ENCODE measurements at regions not wholly inside any gene's neighbourhood (a gene's known extent, or its start where the extent isn't known, plus 50 kb on each side); places are given as distances from the start of the nearest gene placed in this dataset.

DNA sequence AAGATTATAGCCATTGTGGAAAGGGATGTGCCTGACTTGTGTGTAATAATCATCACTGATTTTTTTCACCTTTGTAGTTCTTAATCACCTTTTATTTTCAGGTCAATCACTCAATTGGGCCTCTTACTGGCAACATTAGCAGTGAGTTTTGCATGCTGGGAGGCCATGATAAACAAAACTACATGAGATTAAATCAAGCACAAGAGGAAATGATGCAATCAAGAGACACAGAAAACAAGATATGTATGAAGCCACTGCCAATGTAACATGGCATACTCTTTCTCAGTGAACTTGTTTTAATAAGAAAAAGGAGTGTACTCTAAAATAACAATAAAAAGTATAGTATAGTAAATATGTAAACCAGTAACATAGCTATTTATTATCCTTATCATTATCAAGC lies 69.9 kb upstream of the FSIP2 start:
- TF ChIP-seq ESRRA (CRISPR knock-in tag; IDR thresholded peaks at IDR 0.05; ENCODE audit: borderline replicate concordance) (no peak), CREB1 (CRISPR knock-in tag; IDR thresholded peaks at IDR 0.05) (no peak), NFYB (CRISPR knock-in tag; conservative IDR thresholded peaks at IDR 0.05; ENCODE audit: low read depth) (no peak), CBFB (CRISPR knock-in tag; IDR thresholded peaks at IDR 0.05; ENCODE audit: low read depth) (no peak), ELF4 (CRISPR knock-in tag; IDR thresholded peaks at IDR 0.05; ENCODE audit: low read depth) (no peak), MYBL2 (CRISPR knock-in tag; IDR thresholded peaks at IDR 0.05) (no peak), SP1 (CRISPR knock-in tag; conservative IDR thresholded peaks at IDR 0.05) (no peak)
- TF ChIP-seq, protein P1, sequence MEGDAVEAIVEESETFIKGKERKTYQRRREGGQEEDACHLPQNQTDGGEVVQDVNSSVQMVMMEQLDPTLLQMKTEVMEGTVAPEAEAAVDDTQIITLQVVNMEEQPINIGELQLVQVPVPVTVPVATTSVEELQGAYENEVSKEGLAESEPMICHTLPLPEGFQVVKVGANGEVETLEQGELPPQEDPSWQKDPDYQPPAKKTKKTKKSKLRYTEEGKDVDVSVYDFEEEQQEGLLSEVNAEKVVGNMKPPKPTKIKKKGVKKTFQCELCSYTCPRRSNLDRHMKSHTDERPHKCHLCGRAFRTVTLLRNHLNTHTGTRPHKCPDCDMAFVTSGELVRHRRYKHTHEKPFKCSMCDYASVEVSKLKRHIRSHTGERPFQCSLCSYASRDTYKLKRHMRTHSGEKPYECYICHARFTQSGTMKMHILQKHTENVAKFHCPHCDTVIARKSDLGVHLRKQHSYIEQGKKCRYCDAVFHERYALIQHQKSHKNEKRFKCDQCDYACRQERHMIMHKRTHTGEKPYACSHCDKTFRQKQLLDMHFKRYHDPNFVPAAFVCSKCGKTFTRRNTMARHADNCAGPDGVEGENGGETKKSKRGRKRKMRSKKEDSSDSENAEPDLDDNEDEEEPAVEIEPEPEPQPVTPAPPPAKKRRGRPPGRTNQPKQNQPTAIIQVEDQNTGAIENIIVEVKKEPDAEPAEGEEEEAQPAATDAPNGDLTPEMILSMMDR (IDR thresholded peaks at IDR 0.05), result no peak
- TF ChIP-seq, protein P2, sequence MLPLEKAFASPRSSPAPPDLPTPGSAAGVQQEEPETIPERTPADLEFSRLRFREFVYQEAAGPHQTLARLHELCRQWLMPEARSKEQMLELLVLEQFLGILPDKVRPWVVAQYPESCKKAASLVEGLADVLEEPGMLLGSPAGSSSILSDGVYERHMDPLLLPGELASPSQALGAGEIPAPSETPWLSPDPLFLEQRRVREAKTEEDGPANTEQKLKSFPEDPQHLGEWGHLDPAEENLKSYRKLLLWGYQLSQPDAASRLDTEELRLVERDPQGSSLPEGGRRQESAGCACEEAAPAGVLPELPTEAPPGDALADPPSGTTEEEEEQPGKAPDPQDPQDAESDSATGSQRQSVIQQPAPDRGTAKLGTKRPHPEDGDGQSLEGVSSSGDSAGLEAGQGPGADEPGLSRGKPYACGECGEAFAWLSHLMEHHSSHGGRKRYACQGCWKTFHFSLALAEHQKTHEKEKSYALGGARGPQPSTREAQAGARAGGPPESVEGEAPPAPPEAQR (CRISPR knock-in tag; IDR thresholded peaks at IDR 0.05), result no peak
- TF ChIP-seq, protein P3, sequence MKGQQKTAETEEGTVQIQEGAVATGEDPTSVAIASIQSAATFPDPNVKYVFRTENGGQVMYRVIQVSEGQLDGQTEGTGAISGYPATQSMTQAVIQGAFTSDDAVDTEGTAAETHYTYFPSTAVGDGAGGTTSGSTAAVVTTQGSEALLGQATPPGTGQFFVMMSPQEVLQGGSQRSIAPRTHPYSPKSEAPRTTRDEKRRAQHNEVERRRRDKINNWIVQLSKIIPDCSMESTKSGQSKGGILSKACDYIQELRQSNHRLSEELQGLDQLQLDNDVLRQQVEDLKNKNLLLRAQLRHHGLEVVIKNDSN (CRISPR knock-in tag; IDR thresholded peaks at IDR 0.05), result no peak
- TF ChIP-seq, protein P4, sequence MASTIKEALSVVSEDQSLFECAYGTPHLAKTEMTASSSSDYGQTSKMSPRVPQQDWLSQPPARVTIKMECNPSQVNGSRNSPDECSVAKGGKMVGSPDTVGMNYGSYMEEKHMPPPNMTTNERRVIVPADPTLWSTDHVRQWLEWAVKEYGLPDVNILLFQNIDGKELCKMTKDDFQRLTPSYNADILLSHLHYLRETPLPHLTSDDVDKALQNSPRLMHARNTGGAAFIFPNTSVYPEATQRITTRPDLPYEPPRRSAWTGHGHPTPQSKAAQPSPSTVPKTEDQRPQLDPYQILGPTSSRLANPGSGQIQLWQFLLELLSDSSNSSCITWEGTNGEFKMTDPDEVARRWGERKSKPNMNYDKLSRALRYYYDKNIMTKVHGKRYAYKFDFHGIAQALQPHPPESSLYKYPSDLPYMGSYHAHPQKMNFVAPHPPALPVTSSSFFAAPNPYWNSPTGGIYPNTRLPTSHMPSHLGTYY (CRISPR knock-in tag; IDR thresholded peaks at IDR 0.05), result no peak
- TF ChIP-seq, protein P5, sequence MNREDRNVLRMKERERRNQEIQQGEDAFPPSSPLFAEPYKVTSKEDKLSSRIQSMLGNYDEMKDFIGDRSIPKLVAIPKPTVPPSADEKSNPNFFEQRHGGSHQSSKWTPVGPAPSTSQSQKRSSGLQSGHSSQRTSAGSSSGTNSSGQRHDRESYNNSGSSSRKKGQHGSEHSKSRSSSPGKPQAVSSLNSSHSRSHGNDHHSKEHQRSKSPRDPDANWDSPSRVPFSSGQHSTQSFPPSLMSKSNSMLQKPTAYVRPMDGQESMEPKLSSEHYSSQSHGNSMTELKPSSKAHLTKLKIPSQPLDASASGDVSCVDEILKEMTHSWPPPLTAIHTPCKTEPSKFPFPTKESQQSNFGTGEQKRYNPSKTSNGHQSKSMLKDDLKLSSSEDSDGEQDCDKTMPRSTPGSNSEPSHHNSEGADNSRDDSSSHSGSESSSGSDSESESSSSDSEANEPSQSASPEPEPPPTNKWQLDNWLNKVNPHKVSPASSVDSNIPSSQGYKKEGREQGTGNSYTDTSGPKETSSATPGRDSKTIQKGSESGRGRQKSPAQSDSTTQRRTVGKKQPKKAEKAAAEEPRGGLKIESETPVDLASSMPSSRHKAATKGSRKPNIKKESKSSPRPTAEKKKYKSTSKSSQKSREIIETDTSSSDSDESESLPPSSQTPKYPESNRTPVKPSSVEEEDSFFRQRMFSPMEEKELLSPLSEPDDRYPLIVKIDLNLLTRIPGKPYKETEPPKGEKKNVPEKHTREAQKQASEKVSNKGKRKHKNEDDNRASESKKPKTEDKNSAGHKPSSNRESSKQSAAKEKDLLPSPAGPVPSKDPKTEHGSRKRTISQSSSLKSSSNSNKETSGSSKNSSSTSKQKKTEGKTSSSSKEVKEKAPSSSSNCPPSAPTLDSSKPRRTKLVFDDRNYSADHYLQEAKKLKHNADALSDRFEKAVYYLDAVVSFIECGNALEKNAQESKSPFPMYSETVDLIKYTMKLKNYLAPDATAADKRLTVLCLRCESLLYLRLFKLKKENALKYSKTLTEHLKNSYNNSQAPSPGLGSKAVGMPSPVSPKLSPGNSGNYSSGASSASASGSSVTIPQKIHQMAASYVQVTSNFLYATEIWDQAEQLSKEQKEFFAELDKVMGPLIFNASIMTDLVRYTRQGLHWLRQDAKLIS (CRISPR knock-in tag; IDR thresholded peaks at IDR 0.05; ENCODE audit: borderline replicate concordance), result no peak
- TF ChIP-seq, protein P6, sequence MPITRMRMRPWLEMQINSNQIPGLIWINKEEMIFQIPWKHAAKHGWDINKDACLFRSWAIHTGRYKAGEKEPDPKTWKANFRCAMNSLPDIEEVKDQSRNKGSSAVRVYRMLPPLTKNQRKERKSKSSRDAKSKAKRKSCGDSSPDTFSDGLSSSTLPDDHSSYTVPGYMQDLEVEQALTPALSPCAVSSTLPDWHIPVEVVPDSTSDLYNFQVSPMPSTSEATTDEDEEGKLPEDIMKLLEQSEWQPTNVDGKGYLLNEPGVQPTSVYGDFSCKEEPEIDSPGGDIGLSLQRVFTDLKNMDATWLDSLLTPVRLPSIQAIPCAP (CRISPR knock-in tag; IDR thresholded peaks at IDR 0.05), result no peak
